ENCODE measurements at regions not wholly inside any gene's neighbourhood (a gene's known extent, or its start where the extent isn't known, plus 50 kb on each side); places are given as distances from the start of the nearest gene placed in this dataset.

GRCh38 chr11:87600938-87601337 is 563.2 kb downstream of the TMEM135 start:
- Histone ChIP-seq H3K27me3 (ENCODE audit: control insufficient read depth in 4 of 4, insufficient read depth in 4 of 4, low read length in 3 of 4) (no peaks in the 10 kb centered on the region), H3K9ac (ENCODE audit: low read depth in 1 of 2, low read length in 2 of 2) (no peak overlapping the region), H3K4me3 (ENCODE audit: low read depth in 1 of 3, low read length in 3 of 3) (no peak overlapping the region), H3K36me3 (ENCODE audit: control insufficient read depth in 4 of 4, insufficient read depth in 3 of 4, low read depth in 1 of 4, low read length in 3 of 4) (no peaks in the 10 kb centered on the region), H3K4me1 (ENCODE audit: control insufficient read depth in 4 of 4, insufficient read depth in 4 of 4, low read length in 3 of 4) (no peaks in the 10 kb centered on the region), H3K9me3 (ENCODE audit: control insufficient read depth in 4 of 4, low read length in 3 of 4) (no peaks in the 10 kb centered on the region), H3K27ac (ENCODE audit: low read depth in 1 of 2, low read length in 2 of 2) (no peak overlapping the region)
- no peak for DNase-seq (ENCODE audit: low spot score)
- 62% methylated on average over 4 of the region's 4 CpGs for WGBS
- TF ChIP-seq REST (IDR thresholded peaks at IDR 0.05) (no peak), RXRA (IDR thresholded peaks at IDR 0.05) (no peak), TAF1 (conservative IDR thresholded peaks at IDR 0.05) (no peak), JUND (IDR thresholded peaks at IDR 0.05) (no peak), HNF4G (IDR thresholded peaks at IDR 0.05) (no peak), MAX (IDR thresholded peaks at IDR 0.05) (no peak), EGR1 (IDR thresholded peaks at IDR 0.05; ENCODE audit: low read depth in 2 of 2) (no peak), FOXA1 (IDR thresholded peaks at IDR 0.05) (no peak), HNF4A (conservative IDR thresholded peaks at IDR 0.05) (no peak)
- TF ChIP-seq, protein P1, sequence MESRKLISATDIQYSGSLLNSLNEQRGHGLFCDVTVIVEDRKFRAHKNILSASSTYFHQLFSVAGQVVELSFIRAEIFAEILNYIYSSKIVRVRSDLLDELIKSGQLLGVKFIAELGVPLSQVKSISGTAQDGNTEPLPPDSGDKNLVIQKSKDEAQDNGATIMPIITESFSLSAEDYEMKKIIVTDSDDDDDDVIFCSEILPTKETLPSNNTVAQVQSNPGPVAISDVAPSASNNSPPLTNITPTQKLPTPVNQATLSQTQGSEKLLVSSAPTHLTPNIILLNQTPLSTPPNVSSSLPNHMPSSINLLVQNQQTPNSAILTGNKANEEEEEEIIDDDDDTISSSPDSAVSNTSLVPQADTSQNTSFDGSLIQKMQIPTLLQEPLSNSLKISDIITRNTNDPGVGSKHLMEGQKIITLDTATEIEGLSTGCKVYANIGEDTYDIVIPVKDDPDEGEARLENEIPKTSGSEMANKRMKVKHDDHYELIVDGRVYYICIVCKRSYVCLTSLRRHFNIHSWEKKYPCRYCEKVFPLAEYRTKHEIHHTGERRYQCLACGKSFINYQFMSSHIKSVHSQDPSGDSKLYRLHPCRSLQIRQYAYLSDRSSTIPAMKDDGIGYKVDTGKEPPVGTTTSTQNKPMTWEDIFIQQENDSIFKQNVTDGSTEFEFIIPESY (IDR thresholded peaks at IDR 0.05), result no peak
- TF ChIP-seq, protein P2, sequence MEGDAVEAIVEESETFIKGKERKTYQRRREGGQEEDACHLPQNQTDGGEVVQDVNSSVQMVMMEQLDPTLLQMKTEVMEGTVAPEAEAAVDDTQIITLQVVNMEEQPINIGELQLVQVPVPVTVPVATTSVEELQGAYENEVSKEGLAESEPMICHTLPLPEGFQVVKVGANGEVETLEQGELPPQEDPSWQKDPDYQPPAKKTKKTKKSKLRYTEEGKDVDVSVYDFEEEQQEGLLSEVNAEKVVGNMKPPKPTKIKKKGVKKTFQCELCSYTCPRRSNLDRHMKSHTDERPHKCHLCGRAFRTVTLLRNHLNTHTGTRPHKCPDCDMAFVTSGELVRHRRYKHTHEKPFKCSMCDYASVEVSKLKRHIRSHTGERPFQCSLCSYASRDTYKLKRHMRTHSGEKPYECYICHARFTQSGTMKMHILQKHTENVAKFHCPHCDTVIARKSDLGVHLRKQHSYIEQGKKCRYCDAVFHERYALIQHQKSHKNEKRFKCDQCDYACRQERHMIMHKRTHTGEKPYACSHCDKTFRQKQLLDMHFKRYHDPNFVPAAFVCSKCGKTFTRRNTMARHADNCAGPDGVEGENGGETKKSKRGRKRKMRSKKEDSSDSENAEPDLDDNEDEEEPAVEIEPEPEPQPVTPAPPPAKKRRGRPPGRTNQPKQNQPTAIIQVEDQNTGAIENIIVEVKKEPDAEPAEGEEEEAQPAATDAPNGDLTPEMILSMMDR (IDR thresholded peaks at IDR 0.05; ENCODE audit: low read depth, low read length, missing input control), result no peak

- Histone ChIP-seq H3K27me3 (ENCODE audit: control insufficient read depth in 4 of 4, insufficient read depth in 4 of 4, low read length in 3 of 4) (no peaks in the 10 kb centered on the region), H3K36me3 (ENCODE audit: control insufficient read depth in 4 of 4, insufficient read depth in 3 of 4, low read depth in 1 of 4, low read length in 3 of 4) (no peaks in the 10 kb centered on the region), H3K9me3 (ENCODE audit: control insufficient read depth in 4 of 4, low read length in 3 of 4) (no peaks in the 10 kb centered on the region), H3K4me3 (ENCODE audit: low read depth in 1 of 3, low read length in 3 of 3) (no peak overlapping the region), H3K27ac (ENCODE audit: low read depth in 1 of 2, low read length in 2 of 2) (no peak overlapping the region), H3K4me1 (ENCODE audit: control insufficient read depth in 4 of 4, insufficient read depth in 4 of 4, low read length in 3 of 4) (no peaks in the 10 kb centered on the region), H3K9ac (ENCODE audit: low read depth in 1 of 2, low read length in 2 of 2) (no peak overlapping the region)
- DNase-seq (ENCODE audit: low spot score), result no peak
- TF ChIP-seq, protein P1 (IDR thresholded peaks at IDR 0.05), result no peak
- TF ChIP-seq JUND (IDR thresholded peaks at IDR 0.05), result no peak
- TF ChIP-seq RAD21 (IDR thresholded peaks at IDR 0.05), result no peak
- no peak for TF ChIP-seq GABPA (IDR thresholded peaks at IDR 0.05 in 1 of 2, conservative IDR thresholded peaks at IDR 0.05 in 1 of 2)
- TF ChIP-seq FOXA1 (IDR thresholded peaks at IDR 0.05), result no peak
- TF ChIP-seq TAF1 (conservative IDR thresholded peaks at IDR 0.05), result no peak
- no peak for TF ChIP-seq NR2F2 (IDR thresholded peaks at IDR 0.05)
- no peak for TF ChIP-seq YY1 (IDR thresholded peaks at IDR 0.05)
- TF ChIP-seq RXRA (IDR thresholded peaks at IDR 0.05), result no peak
- TF ChIP-seq SP1 (IDR thresholded peaks at IDR 0.05), result no peak
- TF ChIP-seq, protein P2 (IDR thresholded peaks at IDR 0.05; ENCODE audit: low read depth, low read length, missing input control), result no peak
- TF ChIP-seq HNF4G (IDR thresholded peaks at IDR 0.05), result no peak
- no peak for TF ChIP-seq HNF4A (conservative IDR thresholded peaks at IDR 0.05)
- no peak for TF ChIP-seq REST (IDR thresholded peaks at IDR 0.05)
These were observed 560.0 kb downstream of the TMEM135 start for GRCh38 chr11:87597725-87598124.

Measured in liver (tissue), 8 donors.